Large intestine (tissue), 3 donors: ENCODE measurements at regions not wholly inside any gene's neighbourhood (a gene's known extent, or its start where the extent isn't known, plus 50 kb on each side); places are given as distances from the start of the nearest gene placed in this dataset.

Source experiments
- DNase-seq, 2 donors: peaks; one replicate each; pipeline versions ENCODE4 v3.0.0 to v3.0.0-alpha.2; 2013
- H3K27ac ChIP-seq: one replicate; pipeline ENCODE4 v1.5.1; 2013; ENCODE audit warnings: low read length
- H3K27me3 ChIP-seq: 2 replicates; pipeline ENCODE4 v1.6.1; 2013; ENCODE audit warnings: low read length; ENCODE audit not compliant: control insufficient read depth, insufficient read depth
- H3K36me3 ChIP-seq: 2 replicates; pipeline ENCODE4 v1.6.1; 2013; ENCODE audit warnings: low read length; ENCODE audit not compliant: control insufficient read depth, insufficient read depth
- H3K4me1 ChIP-seq: one replicate; pipeline ENCODE4 v1.6.1; 2013; ENCODE audit warnings: low read length; ENCODE audit not compliant: control insufficient read depth, insufficient read depth
- H3K4me3 ChIP-seq: one replicate; pipeline ENCODE4 v1.5.1; 2013; ENCODE audit warnings: low read length
- H3K9me3 ChIP-seq: one replicate; pipeline ENCODE4 v1.6.1; 2013; ENCODE audit warnings: mild to moderate bottlenecking, low read depth, low read length, moderate library complexity; ENCODE audit not compliant: control insufficient read depth
- WGBS: methylation state at CpG from one replicate; pipeline ENCODE4 v1.1.5; 2013; ENCODE audit warnings: low lambda C conversion rate; ENCODE audit not compliant: insufficient coverage; 5-methylcytosine and 5-hydroxymethylcytosine counted together

- no peak for DNase-seq
- Histone ChIP-seq H3K36me3 (no peaks in the 10 kb centered on the region), H3K27me3 (no peaks in the 10 kb centered on the region), H3K27ac (no peak overlapping the region), H3K9me3 (no peaks in the 10 kb centered on the region), H3K4me3 (no peak overlapping the region), H3K4me1 (no peaks in the 10 kb centered on the region)
Measured at GRCh38 chr4:126328914-126329313, 1014.2 kb downstream of the FAT4 start.

GRCh38 chr4:126338548-126338947 is 1023.8 kb downstream of the FAT4 start:
- Histone ChIP-seq H3K36me3 (no peaks in the 10 kb centered on the region), H3K9me3 (no peaks in the 10 kb centered on the region), H3K27me3 (no peaks in the 10 kb centered on the region), H3K27ac (no peak overlapping the region), H3K4me1 (no peaks in the 10 kb centered on the region), H3K4me3 (no peak overlapping the region)
- no peak for DNase-seq
- 100% methylated on average over 1 of the region's 2 CpGs for WGBS

- WGBS: no CpG with 5 or more reads among the region's 1 CpG
- H3K4me3 ChIP-seq: no peak overlapping the region
- no peaks in the 10 kb centered on the region for H3K9me3 ChIP-seq
- DNase-seq: no peak
- no peak overlapping the region for H3K27ac ChIP-seq
- H3K4me1 ChIP-seq: no peaks in the 10 kb centered on the region
- H3K27me3 ChIP-seq: no peaks in the 10 kb centered on the region
- no peaks in the 10 kb centered on the region for H3K36me3 ChIP-seq
Measured at GRCh38 chr4:126341927-126342326, 1027.2 kb downstream of the FAT4 start.

GRCh38 chr4:126344472-126344871 is 1029.7 kb downstream of the FAT4 start:
- Histone ChIP-seq H3K4me1 (no peaks in the 10 kb centered on the region), H3K9me3 (no peaks in the 10 kb centered on the region), H3K27me3 (no peaks in the 10 kb centered on the region), H3K4me3 (no peak overlapping the region), H3K27ac (no peak overlapping the region), H3K36me3 (no peaks in the 10 kb centered on the region)
- 92% methylated on average over 2 of the region's 6 CpGs for WGBS
- DNase-seq: no peak

GRCh38 chr4:126346654-126347053 is 1031.9 kb downstream of the FAT4 start:
- no peaks in the 10 kb centered on the region for H3K36me3 ChIP-seq
- WGBS: no CpG with 5 or more reads among the region's 2 CpGs
- no peaks in the 10 kb centered on the region for H3K9me3 ChIP-seq
- no peak overlapping the region for H3K4me3 ChIP-seq
- H3K4me1 ChIP-seq: no peaks in the 10 kb centered on the region
- no peak for DNase-seq
- H3K27me3 ChIP-seq: no peaks in the 10 kb centered on the region
- no peak overlapping the region for H3K27ac ChIP-seq

GRCh38 chr4:126354784-126355183 is 1040.0 kb downstream of the FAT4 start:
- no peaks in the 10 kb centered on the region for H3K36me3 ChIP-seq
- H3K27me3 ChIP-seq: no peaks in the 10 kb centered on the region
- H3K4me3 ChIP-seq: no peak overlapping the region
- no peak for DNase-seq
- no peak overlapping the region for H3K27ac ChIP-seq
- H3K9me3 ChIP-seq: no peaks in the 10 kb centered on the region
- no CpG with 5 or more reads among the region's 3 CpGs for WGBS
- H3K4me1 ChIP-seq: no peaks in the 10 kb centered on the region

- H3K4me3 ChIP-seq: no peak overlapping the region
- no CpG with 5 or more reads among the region's 2 CpGs for WGBS
- H3K36me3 ChIP-seq: no peaks in the 10 kb centered on the region
- H3K9me3 ChIP-seq: no peaks in the 10 kb centered on the region
- no peak overlapping the region for H3K27ac ChIP-seq
- H3K4me1 ChIP-seq: no peaks in the 10 kb centered on the region
- no peak for DNase-seq
- no peaks in the 10 kb centered on the region for H3K27me3 ChIP-seq
Measured at GRCh38 chr4:126358041-126358440, 1043.3 kb downstream of the FAT4 start.

GRCh38 chr4:126361287-126361686 is 1046.5 kb downstream of the FAT4 start:
- no CpG with 5 or more reads among the region's 4 CpGs for WGBS
- Histone ChIP-seq H3K27ac (no peak overlapping the region), H3K9me3 (no peaks in the 10 kb centered on the region), H3K27me3 (no peaks in the 10 kb centered on the region), H3K4me3 (no peak overlapping the region), H3K4me1 (no peaks in the 10 kb centered on the region), H3K36me3 (no peaks in the 10 kb centered on the region)
- DNase-seq: no peak

GRCh38 chr4:126364311-126364911 is 1049.7 kb downstream of the FAT4 start:
- no peaks in the 10 kb centered on the region for H3K4me1 ChIP-seq
- DNase-seq: peak in 1 of 2 donors; percentile 18
- no peak overlapping the region for H3K27ac ChIP-seq
- H3K4me3 ChIP-seq: no peak overlapping the region
- no CpG with 5 or more reads among the region's 1 CpG for WGBS
- no peaks in the 10 kb centered on the region for H3K9me3 ChIP-seq
- no peaks in the 10 kb centered on the region for H3K36me3 ChIP-seq
- H3K27me3 ChIP-seq: no peaks in the 10 kb centered on the region

GRCh38 chr4:126369076-126369475 is 1054.3 kb downstream of the FAT4 start:
- Histone ChIP-seq H3K36me3 (no peaks in the 10 kb centered on the region), H3K9me3 (no peaks in the 10 kb centered on the region), H3K27me3 (no peaks in the 10 kb centered on the region), H3K4me3 (no peak overlapping the region), H3K27ac (no peak overlapping the region), H3K4me1 (no peaks in the 10 kb centered on the region)
- DNase-seq: no peak

- Histone ChIP-seq H3K27ac (no peak overlapping the region), H3K9me3 (no peaks in the 10 kb centered on the region), H3K36me3 (no peaks in the 10 kb centered on the region), H3K4me1 (no peaks in the 10 kb centered on the region), H3K4me3 (no peak overlapping the region), H3K27me3 (no peaks in the 10 kb centered on the region)
- no peak for DNase-seq
- WGBS: 100% methylated on average over 1 of the region's 2 CpGs
Measured at GRCh38 chr4:126372634-126373033, 1057.9 kb downstream of the FAT4 start.
